Tibial nerve (tissue), 4 donors: ENCODE measurements at regions not wholly inside any gene's neighbourhood (a gene's known extent, or its start where the extent isn't known, plus 50 kb on each side); places are given as distances from the start of the nearest gene placed in this dataset.
"Not testable (repeated sequence)": the region's sequence is repeated elsewhere in the genome, so short reads cannot be mapped to it uniquely, and the experiment has no call there.

Source experiments
- DNase-seq, 2 donors: peaks; one replicate each; pipeline ENCODE4 v3.0.0-alpha.2; 2019; ENCODE audit warnings: low spot score in 2 of 2
- H3K27ac ChIP-seq, 4 donors: fragments of 200-600 bp; sonication (generic) in 3 of 4; one replicate each; pipeline ENCODE4 v1.5.1; 2017 to 2019; ENCODE audit warnings: mild to moderate bottlenecking in 1 of 4
- H3K27me3 ChIP-seq, 2 donors: fragments of 200-600 bp; sonication (generic) in 1 of 2; one replicate each; pipeline versions ENCODE4 v1.5.1 to v1.6.0; 2017 to 2019
- H3K36me3 ChIP-seq, 3 donors: fragments of 200-600 bp; sonication (generic); one replicate each; pipeline ENCODE4 v1.5.1; 2018 to 2019
- H3K4me1 ChIP-seq, 4 donors: fragments of 200-600 bp; sonication (generic) in 3 of 4; one replicate each; pipeline ENCODE4 v1.5.1; 2017 to 2019
- H3K4me3 ChIP-seq, 4 donors: fragments of 200-600 bp; sonication (generic) in 3 of 4; one replicate each; pipeline ENCODE4 v1.5.1; 2017 to 2019; ENCODE audit warnings: mild to moderate bottlenecking in 1 of 4, moderate library complexity in 1 of 4
- H3K9me3 ChIP-seq, 4 donors: fragments of 200-600 bp; sonication (generic) in 3 of 4; one replicate each; pipeline ENCODE4 v1.5.1; 2017 to 2019
- EP300 ChIP-seq, 2 donors: sonication (generic); formaldehyde crosslinking; IDR thresholded peaks; one replicate each; pipeline ENCODE4 v1.6.1; 2017; ENCODE audit warnings: antibody characterized with exemption in 2 of 2, mild to moderate bottlenecking in 1 of 2
- POLR2A ChIP-seq, 2 donors: fragments of 450-650 bp; IDR thresholded peaks; one replicate each; pipeline ENCODE4 v1.6.1; 2017; ENCODE audit warnings: antibody characterized with exemption in 2 of 2, mild to moderate bottlenecking in 2 of 2, moderate library complexity in 2 of 2
- WGBS, 2 donors: methylation state at CpG; one replicate each; pipeline ENCODE4 v1.1.5; 2018; 5-methylcytosine and 5-hydroxymethylcytosine counted together
- TF ChIP-seq, protein P1 (sequence below), 5 experiments: fragments of 200-600 bp in 3 of 5; fragments of 450-650 bp in 2 of 5; sonication (generic) in 3 of 5; IDR thresholded peaks; one replicate each; pipeline ENCODE4 v1.5.1; 2016 to 2019; ENCODE audit warnings: antibody characterized with exemption in 5 of 5, mild to moderate bottlenecking in 3 of 5, moderate library complexity in 2 of 5

DNA sequence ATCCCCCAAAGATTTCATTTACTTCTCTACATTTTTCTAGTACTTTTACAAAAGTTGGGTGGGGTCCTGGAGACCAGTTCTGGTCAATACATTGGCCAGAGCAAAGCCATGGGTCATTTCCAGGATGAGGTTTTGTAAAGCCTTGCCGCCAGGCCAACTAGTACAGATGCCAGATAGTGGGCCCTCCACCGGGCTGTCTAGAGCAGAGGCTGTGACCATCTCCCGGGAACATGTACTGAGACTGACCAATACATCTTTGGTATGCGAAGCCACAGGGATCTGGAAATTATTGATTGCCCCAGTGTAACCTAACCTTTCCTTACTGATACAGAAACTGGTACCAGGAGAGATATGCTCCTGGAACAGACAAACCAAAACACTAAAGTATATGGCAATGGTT lies 599.2 kb downstream of the ADCYAP1 start:
- H3K4me1 ChIP-seq = no peaks in the 10 kb centered on the region
- H3K9me3 ChIP-seq = no peaks in the 10 kb centered on the region
- H3K27me3 ChIP-seq = no peaks in the 10 kb centered on the region
- WGBS, 2 donors = 93 to 94% methylated on average over 4 of the region's 4 CpGs
- TF ChIP-seq EP300 (IDR thresholded peaks at IDR 0.05) (no peak), POLR2A (IDR thresholded peaks at IDR 0.05) (no peak)
- TF ChIP-seq, protein P1, sequence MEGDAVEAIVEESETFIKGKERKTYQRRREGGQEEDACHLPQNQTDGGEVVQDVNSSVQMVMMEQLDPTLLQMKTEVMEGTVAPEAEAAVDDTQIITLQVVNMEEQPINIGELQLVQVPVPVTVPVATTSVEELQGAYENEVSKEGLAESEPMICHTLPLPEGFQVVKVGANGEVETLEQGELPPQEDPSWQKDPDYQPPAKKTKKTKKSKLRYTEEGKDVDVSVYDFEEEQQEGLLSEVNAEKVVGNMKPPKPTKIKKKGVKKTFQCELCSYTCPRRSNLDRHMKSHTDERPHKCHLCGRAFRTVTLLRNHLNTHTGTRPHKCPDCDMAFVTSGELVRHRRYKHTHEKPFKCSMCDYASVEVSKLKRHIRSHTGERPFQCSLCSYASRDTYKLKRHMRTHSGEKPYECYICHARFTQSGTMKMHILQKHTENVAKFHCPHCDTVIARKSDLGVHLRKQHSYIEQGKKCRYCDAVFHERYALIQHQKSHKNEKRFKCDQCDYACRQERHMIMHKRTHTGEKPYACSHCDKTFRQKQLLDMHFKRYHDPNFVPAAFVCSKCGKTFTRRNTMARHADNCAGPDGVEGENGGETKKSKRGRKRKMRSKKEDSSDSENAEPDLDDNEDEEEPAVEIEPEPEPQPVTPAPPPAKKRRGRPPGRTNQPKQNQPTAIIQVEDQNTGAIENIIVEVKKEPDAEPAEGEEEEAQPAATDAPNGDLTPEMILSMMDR (IDR thresholded peaks at IDR 0.05) = no peak
- no peaks in the 10 kb centered on the region for H3K36me3 ChIP-seq
- no peak for DNase-seq
- no peak overlapping the region for H3K4me3 ChIP-seq
- H3K27ac ChIP-seq = no peak overlapping the region

DNA sequence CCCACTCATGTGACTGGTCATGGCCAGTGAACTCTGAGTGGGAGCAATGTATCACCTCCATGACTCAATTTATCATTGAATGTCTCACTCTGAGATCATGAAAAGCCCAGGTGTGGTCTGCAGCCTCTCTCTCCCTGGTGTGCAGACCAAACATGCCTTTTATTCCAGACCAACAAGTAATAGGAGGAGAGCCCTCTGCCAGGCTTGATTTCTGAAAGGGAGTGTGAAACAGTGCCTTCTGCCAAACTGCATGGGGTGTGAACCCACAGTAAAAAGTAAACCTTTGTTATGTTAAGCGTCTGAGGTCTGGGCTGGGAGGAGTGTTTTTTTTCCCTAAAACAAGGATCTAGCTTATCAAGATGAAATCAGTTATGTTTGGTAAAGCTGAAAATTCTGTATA lies 601.2 kb downstream of the ADCYAP1 start:
- no peak overlapping the region for H3K27ac ChIP-seq
- no peak overlapping the region for H3K4me3 ChIP-seq
- no peaks in the 10 kb centered on the region for H3K36me3 ChIP-seq
- no peak for DNase-seq
- 33 to 40% methylated on average over 1 of the region's 1 CpG for WGBS, 2 donors
- H3K9me3 ChIP-seq = no peaks in the 10 kb centered on the region
- H3K4me1 ChIP-seq = no peaks in the 10 kb centered on the region
- no peaks in the 10 kb centered on the region for H3K27me3 ChIP-seq
- TF ChIP-seq, protein P1 (IDR thresholded peaks at IDR 0.05) = no peak
- TF ChIP-seq EP300 (IDR thresholded peaks at IDR 0.05) (no peak), POLR2A (IDR thresholded peaks at IDR 0.05) (no peak)

DNA sequence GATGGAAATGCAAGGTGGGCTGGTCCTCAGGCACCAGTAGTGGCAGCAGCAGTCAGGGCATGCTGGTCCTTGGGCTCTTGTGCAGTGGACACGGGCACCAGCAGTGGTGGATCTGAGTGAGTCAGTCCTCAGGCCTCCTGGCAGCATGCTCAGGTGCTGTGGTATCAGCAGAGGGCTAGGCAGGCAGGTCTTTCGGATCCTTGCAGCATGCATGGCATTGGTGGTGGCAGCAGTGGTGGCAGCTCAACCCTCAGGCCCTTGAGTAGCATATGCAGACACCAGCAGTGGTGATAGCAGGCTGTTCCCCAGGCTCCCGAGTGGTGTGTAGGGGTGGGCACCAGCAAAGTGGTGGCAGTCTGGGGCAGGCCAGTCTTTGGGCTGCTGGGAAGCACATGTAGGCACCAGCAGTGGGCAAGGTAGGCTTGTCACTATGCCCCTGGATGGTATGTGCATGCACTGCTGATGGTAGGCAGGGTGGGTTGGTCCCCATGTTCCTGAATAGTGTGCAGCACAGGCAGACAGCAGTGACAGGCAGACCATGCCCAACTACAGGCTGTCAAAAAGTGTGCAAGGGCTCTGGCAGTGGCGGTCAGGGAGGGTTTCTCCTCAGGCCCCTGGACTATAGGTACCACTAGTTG lies 606.0 kb downstream of the ADCYAP1 start:
- no peak overlapping the region for H3K4me3 ChIP-seq
- 76 to 87% methylated on average over 4 of the region's 4 CpGs for WGBS, 2 donors
- no peak for DNase-seq

DNA sequence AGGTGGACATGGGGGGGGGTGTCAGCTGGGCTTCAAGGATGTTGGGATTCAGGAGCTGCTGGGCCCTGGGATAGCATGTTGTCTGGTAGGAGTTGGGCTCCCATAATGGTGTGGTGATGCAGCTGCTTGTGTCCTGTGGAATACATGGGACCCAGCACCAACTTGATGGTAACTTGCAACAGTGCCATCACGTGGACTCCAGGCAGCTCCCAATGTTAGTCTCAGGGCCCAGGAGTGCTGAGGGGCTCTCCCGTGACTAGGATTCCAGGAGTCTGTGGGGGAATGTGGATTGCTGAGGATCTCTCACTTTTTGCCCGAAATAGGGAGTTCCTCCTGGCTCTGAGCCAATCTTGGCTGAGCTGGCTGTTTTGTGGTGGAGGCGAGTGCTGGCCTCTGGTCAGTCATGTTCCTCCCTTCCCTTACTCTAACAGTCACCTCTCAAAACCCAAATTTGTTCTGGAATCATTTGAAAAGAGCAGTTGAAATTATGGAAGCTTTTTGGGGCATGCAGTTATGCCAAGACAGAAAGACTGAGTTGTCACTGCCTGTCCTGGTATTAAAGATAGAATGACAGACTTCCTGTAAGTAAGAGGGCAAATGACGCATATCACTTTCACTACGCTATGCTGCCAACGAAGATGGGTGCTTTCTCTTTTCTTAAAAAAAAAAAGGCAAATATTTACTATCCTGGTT lies 607.1 kb downstream of the ADCYAP1 start:
- H3K27ac ChIP-seq = no peak overlapping the region
- no peaks in the 10 kb centered on the region for H3K4me1 ChIP-seq
- H3K36me3 ChIP-seq = no peaks in the 10 kb centered on the region
- TF ChIP-seq EP300 (IDR thresholded peaks at IDR 0.05) (no peak), POLR2A (IDR thresholded peaks at IDR 0.05) (no peak)
- TF ChIP-seq, protein P1 (IDR thresholded peaks at IDR 0.05) = no peak
- H3K4me3 ChIP-seq = no peak overlapping the region
- 55 to 64% methylated on average over 6 to 7 of the region's 7 CpGs for WGBS, 2 donors
- no peak for DNase-seq
- H3K9me3 ChIP-seq = no peaks in the 10 kb centered on the region
- H3K27me3 ChIP-seq = no peaks in the 10 kb centered on the region

More for the DNA sequence above, 606.0 kb downstream of the ADCYAP1 start:
- TF ChIP-seq POLR2A (IDR thresholded peaks at IDR 0.05) = no peak
- no peak for TF ChIP-seq EP300 (IDR thresholded peaks at IDR 0.05)
- TF ChIP-seq, protein P1 (IDR thresholded peaks at IDR 0.05) = no peak
- no peaks in the 10 kb centered on the region for H3K36me3 ChIP-seq
- H3K27me3 ChIP-seq = no peaks in the 10 kb centered on the region
- no peaks in the 10 kb centered on the region for H3K4me1 ChIP-seq
- H3K27ac ChIP-seq = no peak overlapping the region
- no peaks in the 10 kb centered on the region for H3K9me3 ChIP-seq

DNA sequence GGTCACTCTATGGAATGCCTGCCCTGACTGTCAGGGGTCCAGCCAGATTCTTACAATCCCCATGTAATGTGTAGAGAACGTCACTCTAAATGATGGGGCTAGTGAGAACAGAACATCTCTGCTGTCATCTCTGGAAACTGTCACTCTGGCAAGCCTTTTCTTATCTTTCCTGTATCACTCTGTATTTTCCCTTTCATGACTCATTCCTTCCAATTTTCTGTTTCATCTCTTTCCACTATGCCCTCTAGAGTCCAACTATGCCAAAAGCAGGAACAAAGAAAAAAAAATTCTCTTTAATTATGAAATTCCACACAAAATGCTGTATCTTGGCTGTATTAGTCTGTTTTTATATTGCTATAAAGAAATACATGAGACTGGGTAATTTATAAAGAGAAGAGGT lies 608.8 kb downstream of the ADCYAP1 start:
- Histone ChIP-seq H3K36me3 (no peaks in the 10 kb centered on the region), H3K4me3 (no peak overlapping the region), H3K27ac (no peak overlapping the region), H3K4me1 (no peaks in the 10 kb centered on the region), H3K27me3 (no peaks in the 10 kb centered on the region), H3K9me3 (no peaks in the 10 kb centered on the region)
- 50 to 64% methylated on average over 1 of the region's 1 CpG for WGBS, 2 donors
- TF ChIP-seq POLR2A (IDR thresholded peaks at IDR 0.05) = no peak
- no peak for TF ChIP-seq EP300 (IDR thresholded peaks at IDR 0.05)
- TF ChIP-seq, protein P1 (IDR thresholded peaks at IDR 0.05) = no peak
- no peak for DNase-seq

DNA sequence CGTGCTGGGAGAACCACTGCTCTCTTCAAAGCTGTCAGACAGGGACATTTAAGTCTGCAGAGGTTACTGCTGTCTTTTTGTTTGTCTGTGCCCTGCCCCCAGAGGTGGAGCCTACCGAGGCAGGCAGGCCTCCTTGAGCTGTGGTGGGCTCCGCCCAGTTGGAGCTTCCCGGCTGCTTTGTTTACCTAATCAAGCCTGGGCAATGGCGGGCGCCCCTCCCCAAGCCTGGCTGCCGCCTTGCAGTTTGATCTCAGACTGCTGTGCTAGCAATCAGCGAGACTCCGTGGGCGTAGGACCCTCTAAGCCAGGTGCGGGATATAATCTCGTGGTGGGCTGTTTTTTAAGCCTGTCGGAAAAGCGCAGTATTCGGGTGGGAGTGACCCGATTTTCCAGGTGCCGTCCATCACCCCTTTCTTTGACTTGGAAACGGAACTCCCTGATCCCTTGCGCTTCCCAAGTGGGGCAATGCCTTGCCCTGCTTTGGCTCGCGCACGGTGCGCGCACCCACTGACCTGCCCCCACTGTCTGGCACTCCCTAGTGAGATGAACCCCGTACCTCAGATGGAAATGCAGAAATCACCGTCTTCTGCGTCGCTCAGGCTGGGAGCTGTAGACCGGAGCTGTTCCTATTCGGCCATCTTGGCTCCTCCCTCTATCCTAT lies 617.0 kb downstream of the ADCYAP1 start:
- H3K4me3 ChIP-seq, H3K27me3 ChIP-seq, H3K27ac ChIP-seq, DNase-seq, H3K36me3 ChIP-seq, H3K4me1 ChIP-seq, H3K9me3 ChIP-seq: not testable (repeated sequence)
- 81 to 86% methylated on average over 30 of the region's 30 CpGs for WGBS, 2 donors
